ENCODE measurements at regions not wholly inside any gene's neighbourhood (a gene's known extent, or its start where the extent isn't known, plus 50 kb on each side); places are given as distances from the start of the nearest gene placed in this dataset.

- TF ChIP-seq ZNF263 (CRISPR knock-in tag; IDR thresholded peaks at IDR 0.05; ENCODE audit: low read depth) (no peak), TCF7 (CRISPR knock-in tag; IDR thresholded peaks at IDR 0.05; ENCODE audit: low read depth) (no peak), USF1 (CRISPR knock-in tag; IDR thresholded peaks at IDR 0.05) (no peak)
- TF ChIP-seq, protein P1, sequence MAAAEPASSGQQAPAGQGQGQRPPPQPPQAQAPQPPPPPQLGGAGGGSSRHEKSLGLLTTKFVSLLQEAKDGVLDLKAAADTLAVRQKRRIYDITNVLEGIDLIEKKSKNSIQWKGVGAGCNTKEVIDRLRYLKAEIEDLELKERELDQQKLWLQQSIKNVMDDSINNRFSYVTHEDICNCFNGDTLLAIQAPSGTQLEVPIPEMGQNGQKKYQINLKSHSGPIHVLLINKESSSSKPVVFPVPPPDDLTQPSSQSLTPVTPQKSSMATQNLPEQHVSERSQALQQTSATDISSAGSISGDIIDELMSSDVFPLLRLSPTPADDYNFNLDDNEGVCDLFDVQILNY (CRISPR knock-in tag; IDR thresholded peaks at IDR 0.05): no peak
- TF ChIP-seq, protein P2, sequence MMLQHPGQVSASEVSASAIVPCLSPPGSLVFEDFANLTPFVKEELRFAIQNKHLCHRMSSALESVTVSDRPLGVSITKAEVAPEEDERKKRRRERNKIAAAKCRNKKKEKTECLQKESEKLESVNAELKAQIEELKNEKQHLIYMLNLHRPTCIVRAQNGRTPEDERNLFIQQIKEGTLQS (CRISPR knock-in tag; conservative IDR thresholded peaks at IDR 0.05): no peak
Measured at GRCh38 chr16:86802013-86802412, 223.7 kb downstream of the FOXL1 start (continued).

DNA sequence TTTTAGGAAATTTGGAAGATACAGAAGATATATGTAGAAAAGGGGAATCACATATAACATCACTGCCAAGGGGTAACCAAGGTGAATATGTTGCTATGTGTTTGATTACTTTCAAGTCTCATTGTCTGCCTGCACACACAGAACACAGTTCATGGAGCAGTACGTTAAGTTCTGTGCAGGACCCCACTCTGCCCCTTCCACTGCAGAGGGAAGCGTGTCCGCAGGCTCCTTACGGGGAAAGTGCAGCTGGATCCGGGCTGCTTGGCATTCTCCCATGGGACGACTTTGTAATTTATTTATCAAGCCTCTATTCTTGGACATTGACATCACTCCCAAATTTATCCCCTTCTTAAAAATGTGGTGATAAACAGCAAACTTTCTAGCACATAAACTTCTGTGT is 226.8 kb downstream of the FOXL1 start:
- CTCF ChIA-PET: no interaction called here
- peaks cover 9% of the 10 kb centered on the region for H3K27me3 Mint-ChIP-seq (ENCODE audit: low read depth)

DNA sequence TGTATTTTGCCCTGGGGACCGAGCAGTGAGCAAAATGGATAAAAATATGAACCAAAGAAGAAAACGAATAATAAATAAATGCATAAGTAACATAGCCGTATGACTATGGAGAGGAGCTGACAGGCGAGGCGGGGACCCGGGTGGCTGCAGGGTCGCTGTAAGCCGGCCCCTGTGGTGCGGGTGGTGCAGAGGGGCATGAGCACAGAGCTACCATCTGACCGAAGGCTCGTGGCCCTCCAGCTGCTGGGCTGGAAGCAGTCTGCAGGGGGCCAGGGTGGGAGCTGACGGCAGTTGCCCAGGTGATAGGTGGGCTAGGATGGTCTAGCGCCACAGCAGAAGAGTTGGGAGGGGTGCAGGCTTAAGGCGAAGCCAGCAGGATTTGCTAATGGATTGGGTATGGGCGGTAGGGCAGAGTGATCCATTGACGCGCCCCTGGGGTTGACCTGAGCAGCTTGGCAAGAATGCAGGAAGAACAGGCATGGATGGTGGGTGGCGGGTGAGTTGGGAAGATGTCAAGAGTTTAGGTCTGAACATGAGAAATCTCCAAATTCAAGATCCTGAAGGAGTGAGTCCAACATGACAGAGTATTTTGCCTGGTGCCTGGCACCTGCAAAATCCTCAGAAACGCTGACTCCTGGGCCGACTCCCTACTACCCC is 228.0 kb downstream of the FOXL1 start:
- Mint-ChIP-seq H3K27me3 (ENCODE audit: low read depth) (peaks cover 12% of the 10 kb centered on the region), H3K36me3 (no peaks in the 10 kb centered on the region)

More for the DNA sequence above, 226.8 kb downstream of the FOXL1 start:
- DNase-seq (ENCODE audit: low spot score) (no peak), ATAC-seq (no peak)
- peaks cover 30% of the 10 kb centered on the region for H3K4me1 Mint-ChIP-seq
- POLR2A ChIA-PET: no interaction called here
- TF ChIP-seq CREB1 (CRISPR knock-in tag; IDR thresholded peaks at IDR 0.05): no peak
- no peak for TF ChIP-seq SMAD3 (CRISPR knock-in tag; IDR thresholded peaks at IDR 0.05; ENCODE audit: borderline replicate concordance)
- no peak for TF ChIP-seq NR2C2 (CRISPR knock-in tag; IDR thresholded peaks at IDR 0.05)
- TF ChIP-seq, protein P1 (CRISPR knock-in tag; IDR thresholded peaks at IDR 0.05): no peak
- no peak for TF ChIP-seq EMX1 (CRISPR knock-in tag; IDR thresholded peaks at IDR 0.05)
- no peak for TF ChIP-seq ZNF423 (CRISPR knock-in tag; IDR thresholded peaks at IDR 0.05)
- TF ChIP-seq MYBL2 (CRISPR knock-in tag; IDR thresholded peaks at IDR 0.05): no peak
- TF ChIP-seq GABPB1 (CRISPR knock-in tag; IDR thresholded peaks at IDR 0.05): no peak
- no peak for TF ChIP-seq ZNF396 (CRISPR knock-in tag; IDR thresholded peaks at IDR 0.05; ENCODE audit: borderline replicate concordance)
- TF ChIP-seq CDX4 (CRISPR knock-in tag; IDR thresholded peaks at IDR 0.05; ENCODE audit: borderline replicate concordance): no peak
- no peak for TF ChIP-seq TP53 (CRISPR knock-in tag; IDR thresholded peaks at IDR 0.05)
- no peak for TF ChIP-seq NR3C1 (CRISPR knock-in tag; conservative IDR thresholded peaks at IDR 0.05; ENCODE audit: low read depth)
- H3K9me3 Mint-ChIP-seq: no peaks in the 10 kb centered on the region
- no peak overlapping the region for H3K4me3 Mint-ChIP-seq
- no peaks in the 10 kb centered on the region for H3K36me3 Mint-ChIP-seq
- no peak overlapping the region for H3K27ac Mint-ChIP-seq

More for the DNA sequence above, 228.0 kb downstream of the FOXL1 start:
- TF ChIP-seq, protein P3, sequence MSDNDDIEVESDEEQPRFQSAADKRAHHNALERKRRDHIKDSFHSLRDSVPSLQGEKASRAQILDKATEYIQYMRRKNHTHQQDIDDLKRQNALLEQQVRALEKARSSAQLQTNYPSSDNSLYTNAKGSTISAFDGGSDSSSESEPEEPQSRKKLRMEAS (CRISPR knock-in tag; IDR thresholded peaks at IDR 0.05): peak; percentile 9; the same call in 1 of the 2 replicates
- TF ChIP-seq, protein P4, sequence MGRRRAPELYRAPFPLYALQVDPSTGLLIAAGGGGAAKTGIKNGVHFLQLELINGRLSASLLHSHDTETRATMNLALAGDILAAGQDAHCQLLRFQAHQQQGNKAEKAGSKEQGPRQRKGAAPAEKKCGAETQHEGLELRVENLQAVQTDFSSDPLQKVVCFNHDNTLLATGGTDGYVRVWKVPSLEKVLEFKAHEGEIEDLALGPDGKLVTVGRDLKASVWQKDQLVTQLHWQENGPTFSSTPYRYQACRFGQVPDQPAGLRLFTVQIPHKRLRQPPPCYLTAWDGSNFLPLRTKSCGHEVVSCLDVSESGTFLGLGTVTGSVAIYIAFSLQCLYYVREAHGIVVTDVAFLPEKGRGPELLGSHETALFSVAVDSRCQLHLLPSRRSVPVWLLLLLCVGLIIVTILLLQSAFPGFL (CRISPR knock-in tag; IDR thresholded peaks at IDR 0.05; ENCODE audit: borderline replicate concordance): no peak
- ChIA-PET POLR2A (no interaction called here), CTCF (interaction anchor here (0.9 to 1.6 kb wide), 6 partner anchors 13 to 472 kb away, joined by 3 to 5 read pairs (median 3); no protein-coding TSS in a partner anchor)
- ATAC-seq (no peak; the same call in 1 of the 2 replicates), DNase-seq (ENCODE audit: low spot score) (no peak)
- Mint-ChIP-seq H3K4me1 (peaks cover 18% of the 10 kb centered on the region), H3K27ac (no peak overlapping the region), H3K9me3 (no peaks in the 10 kb centered on the region), H3K4me3 (peak overlapping the region; percentile 56)
